Islet precursor cell (in vitro differentiated cells): ENCODE measurements at regions not wholly inside any gene's neighbourhood (a gene's known extent, or its start where the extent isn't known, plus 50 kb on each side); places are given as distances from the start of the nearest gene placed in this dataset.

Source experiments
- DNase-seq: peaks from one replicate; pipeline ENCODE4 v3.0.0-alpha.2; 2018

DNA sequence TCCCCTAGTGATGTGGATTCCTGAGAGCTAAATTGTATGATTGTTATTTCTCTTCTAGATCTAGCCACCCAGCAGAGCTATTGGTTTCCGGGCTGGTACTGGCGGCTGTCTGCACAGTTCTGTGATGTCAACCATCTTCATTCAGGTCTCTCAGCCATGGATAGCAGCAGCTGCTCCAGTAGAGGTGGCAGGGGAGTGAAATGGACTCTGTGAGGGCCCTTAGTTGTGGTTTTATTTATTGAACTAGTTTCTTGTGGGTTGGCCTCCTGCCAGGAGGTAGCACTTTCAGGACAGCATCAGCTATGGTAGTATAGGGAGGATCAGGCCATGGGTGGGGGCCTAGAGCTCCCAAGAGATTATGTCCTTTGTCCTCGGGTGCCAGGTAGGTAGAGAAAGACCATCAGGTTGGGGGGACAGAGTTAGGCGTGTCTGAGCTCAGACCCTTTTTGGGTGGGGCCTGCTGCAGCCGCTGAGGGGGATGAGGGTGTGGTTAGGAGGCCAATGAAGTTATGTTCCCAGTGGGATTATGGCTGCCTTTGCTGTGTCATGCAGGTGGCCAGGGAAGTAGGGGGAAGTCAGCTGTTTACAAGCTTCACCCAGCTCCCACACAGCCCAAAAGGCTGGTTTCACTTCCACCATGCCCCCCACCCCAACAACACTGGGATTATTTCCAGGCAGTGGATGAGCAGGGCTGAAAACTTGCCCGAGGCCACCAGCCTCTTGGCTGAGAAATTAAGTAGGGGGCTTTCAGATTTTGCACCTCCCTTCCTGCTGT lies 55.1 kb upstream of the RGS4 start:
- DNase-seq: no peak

DNA sequence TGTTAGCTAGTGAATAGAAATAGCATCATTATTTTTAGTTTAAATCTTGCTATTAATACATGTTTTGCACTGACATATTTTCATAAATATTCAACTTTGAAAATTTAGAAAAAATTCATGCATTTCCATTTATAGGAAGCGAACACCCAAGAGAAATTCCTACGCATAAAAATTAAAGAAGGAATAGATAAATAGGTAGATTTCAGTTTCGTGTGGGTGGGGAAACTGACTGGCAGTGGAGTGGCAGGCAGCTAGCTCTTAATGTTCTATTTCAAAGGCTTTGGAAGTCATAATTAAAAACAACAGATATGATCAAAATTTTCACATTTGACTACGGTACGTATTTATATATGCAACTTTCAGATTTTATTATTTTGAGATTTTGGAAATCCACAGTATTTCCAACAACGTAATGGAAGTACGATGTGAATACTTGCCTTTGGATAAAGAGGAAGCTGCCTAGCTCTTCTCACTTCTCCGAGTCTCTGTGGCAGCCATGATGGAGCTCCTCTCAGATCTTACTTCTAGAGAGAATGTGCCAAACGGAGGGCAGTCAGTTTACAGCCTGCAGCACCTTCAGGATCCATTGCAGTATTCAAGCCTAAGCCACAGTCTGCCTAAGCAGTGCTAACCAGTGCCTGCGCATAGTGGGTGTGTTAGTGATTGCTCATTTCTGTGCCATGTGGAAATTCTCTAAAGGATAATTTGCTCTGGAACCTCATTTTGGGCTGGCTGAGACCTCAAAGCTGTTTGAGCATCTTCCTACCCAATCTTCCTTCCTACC lies 62.9 kb upstream of the RGS4 start:
- no peak for DNase-seq

DNA sequence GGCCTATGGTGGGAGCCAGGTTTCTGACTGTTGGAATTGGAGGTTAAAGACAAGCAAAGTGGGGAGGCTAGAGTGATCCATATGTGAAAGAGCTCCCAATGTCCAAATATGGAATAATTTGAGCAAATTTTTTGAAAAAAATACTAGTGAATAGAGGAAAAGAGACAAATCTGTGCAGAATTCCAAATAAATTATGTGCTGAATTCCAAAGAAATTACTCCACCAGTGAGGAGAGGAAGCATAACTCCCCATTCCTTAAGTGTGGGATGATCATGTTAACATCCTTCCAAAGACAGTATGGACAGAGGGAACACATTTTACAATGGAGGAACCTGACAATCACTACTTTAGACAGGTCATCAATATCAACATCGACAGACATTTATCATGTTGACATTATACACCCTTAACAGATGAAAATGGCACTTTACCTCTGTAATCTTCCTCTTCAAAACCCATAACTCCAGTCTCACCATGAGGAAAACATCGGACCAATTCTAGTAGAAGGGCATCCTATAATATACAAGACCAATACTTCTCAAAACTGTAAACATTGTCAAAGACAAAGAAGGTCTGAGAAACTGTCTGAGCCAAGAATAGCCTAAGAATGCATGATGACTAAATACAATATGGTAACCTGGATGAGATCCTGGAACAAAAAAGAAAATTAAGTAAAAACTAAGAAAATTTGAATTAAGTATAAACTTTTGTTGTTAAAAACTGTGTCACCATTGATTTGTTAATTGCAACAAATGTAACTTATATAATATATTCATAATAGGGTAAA lies 71.5 kb upstream of the RGS4 start:
- no peak for DNase-seq

DNA sequence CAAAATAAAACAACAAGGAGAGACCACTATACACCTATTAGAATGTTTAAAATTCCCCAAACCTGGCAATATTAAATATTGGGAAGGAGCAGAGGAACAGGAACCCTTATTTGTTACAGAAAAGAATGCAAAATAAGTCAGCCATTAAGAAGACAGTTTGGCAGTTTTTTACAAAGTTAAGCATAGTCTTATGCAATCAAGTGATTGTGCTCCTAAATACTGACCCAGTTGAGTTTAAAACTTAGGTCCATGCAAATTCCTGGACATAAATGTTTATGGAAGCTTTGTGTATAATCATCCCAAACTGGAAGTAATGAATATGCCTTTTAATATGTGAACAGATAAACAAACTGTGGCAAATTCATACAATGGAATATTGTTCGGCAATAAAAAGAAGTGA lies 72.9 kb upstream of the RGS4 start:
- no peak for DNase-seq

DNA sequence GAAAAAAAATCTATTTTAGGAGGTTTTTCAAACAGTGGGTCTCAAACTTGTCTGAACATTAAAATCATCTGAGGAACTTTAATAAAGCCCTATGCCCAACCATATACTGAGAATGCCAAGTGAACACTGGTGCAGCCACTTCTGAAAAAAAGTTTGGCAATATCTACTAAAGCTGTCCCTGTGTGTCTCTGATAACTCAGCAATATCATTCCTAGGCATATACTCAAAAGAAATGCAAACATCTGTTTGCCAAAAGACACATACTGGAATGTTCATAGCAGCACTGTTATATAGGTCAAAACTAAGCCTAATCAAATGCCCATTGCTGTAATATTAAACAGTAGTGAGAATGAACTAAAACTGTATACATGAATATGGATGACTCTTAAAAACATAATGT lies 74.2 kb upstream of the RGS4 start:
- DNase-seq: no peak

DNA sequence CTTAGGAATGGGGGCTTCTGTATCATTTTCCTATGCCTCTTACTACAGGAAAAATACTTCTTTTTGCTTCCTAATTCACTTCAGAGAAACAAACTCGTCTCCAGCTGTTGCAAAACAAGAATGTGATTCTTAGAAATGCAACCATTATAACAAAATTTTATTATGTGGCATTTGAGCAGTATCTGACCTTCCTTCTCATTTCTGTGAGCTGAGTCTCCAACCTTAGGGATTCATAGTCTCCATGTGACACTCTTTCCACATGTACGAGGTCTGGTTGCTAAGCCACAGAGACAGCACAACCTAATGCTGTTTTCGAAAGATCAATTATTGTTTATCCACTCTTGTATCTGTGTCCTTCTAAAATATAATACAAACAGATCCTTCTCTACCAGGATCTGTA lies 75.3 kb upstream of the RGS4 start:
- DNase-seq: no peak

DNA sequence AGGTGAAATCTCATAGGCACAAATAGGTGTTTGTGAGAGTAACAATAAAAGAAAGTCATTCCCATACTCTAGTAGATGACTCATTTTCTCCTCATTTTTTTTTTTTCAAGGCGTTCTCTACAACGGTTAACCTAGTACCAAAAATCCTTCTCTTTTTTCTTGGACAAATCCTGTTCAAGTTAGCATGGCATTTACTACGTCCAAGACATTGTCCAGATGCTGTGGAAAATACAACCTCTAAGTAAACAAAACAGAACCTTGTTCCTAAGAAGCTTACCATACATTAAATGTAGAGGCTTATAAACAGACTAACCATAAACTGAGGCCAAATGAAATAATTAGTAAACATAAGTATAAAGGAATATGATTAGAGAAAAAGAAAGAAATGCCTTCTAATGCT lies 76.2 kb upstream of the RGS4 start:
- DNase-seq: no peak

DNA sequence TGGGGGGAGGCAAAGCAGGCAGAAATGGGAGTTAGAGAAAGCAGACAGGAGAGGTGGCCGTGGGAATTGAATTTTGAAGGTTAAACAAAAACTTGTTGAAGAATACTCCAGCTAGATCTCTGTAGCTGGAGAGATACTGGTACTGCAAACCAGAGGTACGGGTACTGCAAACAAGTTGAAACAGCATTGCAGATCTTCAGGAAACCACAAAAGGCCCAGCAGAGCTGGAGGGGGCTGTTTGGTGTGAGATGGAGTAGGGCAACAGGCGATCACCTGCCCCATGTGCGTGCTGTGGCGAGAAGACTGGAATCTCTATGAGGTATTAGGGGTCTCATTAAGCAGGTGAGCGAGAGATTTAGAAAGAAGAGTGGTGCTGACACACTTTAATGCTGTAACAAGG lies 77.7 kb upstream of the RGS4 start:
- no peak for DNase-seq

DNA sequence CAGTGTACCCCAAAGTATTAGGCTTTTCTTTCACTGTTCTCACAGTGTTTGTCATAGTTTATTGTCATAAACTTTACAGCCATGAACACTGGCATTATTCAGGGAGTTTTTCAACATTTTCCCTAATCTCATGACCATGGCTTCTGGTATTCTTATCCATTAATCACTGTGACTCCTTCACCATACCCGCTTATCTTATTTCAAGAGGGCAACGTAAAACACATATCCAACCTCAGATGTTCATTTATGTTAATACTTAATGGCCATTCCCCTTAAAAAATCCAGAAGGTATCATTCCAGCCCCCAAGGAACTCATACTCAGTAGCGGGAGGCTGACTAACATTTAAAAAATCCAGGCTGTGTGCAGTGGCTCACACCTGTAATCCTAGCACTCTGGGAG lies 78.5 kb upstream of the RGS4 start:
- no peak for DNase-seq

DNA sequence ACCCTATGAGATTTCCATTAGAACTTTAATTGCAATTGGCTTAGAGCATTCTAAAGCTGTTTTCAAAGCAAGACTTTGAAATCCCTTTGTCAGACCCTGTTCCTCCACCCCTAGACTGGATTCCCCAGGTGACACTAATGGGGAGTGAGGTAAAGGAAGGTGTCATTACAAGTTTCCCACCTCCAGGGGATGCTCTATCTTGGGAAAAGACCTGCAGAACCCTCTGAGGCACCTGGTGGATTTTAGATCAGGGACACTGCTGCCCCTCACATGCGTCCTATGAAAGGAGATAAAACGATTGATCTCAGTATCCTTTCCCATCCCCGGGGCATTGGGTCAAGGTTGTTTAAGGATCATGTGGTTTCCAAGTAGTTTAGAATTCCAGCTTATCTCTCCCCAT lies 80.3 kb upstream of the RGS4 start:
- DNase-seq: no peak

DNA sequence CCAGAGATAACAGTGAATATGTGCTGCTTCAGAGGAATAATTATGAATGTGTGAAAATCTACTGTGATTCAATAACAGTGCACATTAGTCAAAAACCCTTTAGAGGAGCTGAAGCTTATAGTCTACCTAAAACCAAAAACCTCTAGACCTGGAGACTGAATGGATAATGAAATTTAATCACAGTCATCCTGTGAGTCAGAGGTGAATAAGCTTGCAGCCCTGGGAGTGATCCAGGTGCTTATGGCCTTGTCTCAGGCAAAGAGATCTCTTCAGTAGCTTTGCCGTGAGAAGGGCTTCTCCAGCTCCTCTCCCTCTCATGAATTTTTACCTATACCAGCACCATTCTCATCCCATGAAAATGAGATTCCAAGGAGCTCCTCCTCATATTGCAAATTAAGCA lies 81.3 kb upstream of the RGS4 start:
- no peak for DNase-seq

DNA sequence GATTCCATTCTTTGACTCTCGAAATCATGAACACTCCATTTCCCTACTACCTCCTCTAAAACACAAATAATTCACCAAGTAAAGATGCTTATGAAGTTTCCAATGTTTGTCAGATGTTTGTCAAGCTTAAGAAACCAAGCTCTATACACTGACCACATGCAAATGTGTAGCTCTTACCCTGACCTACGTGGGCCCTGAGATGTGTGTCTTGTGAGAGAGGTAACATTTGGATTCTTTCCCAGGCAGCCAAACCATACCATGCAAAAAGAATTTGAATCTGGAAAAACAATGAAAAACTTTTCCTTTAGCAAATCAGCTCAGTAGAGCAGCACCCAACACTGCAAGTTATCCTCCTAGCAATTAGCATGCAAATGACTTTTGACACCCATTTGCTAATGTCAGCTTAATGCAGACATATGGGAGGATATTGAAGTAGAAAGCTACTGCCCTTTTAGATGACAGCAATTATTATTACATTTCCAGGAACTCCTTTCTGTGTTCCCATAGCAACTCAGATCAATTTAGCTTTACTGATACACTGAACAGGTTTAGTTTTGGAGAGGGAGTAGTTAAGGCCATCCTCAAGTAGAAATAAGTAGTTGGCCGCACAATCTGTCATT lies 83.2 kb upstream of the RGS4 start:
- no peak for DNase-seq

DNA sequence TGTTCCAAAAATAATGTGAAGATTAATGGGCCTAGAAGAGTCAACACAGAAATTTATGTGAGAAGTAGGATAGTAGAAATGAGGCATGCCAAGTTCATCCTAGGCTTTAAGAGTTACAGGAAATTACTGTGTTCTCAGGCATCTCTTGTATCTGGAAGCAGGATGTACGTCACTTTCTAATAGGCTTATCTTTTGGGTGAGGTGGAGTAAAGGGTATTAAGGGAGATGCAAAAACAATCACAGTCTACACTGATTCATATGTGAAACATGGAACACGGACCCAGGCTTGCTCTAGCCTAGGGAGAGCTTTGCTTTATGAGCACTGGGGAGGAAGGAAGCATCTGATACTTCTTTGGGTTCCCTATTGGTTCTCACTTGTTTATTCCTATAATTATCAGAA lies 84.5 kb upstream of the RGS4 start:
- DNase-seq: no peak

DNA sequence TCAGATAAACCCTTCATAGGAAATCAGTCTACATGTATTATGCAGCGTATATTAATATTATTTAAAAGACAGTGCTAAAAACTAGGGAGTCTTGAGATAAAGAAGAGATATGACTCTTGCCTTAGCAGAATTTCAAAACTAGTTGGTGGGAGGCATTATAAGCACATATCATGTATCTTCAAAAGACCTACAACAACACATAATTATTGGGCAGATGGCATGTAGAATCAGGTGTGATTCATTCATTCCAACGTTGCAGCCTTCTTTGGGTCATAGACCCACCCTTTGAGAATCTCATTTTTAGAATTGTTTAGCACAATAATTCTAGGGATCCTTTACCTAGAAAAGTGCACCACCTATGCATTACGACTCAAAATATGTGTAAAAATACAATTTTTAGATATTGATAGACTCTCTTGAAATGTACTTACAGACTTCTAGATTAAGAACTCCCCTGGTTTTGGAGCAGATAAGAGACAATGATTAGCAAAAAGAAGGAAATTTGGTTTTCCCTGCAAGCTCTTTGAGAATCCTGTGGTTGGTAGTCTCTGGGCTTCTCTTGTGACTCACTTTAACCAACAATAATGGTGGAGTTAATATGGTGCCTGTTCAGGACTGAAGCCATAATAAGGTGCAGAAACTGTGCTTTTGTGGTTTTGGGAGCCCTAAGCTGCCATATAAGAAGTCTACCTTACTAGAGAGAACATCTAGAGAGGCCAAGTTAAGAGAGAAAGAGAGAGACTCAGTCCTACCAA lies 85.3 kb upstream of the RGS4 start:
- DNase-seq: no peak

DNA sequence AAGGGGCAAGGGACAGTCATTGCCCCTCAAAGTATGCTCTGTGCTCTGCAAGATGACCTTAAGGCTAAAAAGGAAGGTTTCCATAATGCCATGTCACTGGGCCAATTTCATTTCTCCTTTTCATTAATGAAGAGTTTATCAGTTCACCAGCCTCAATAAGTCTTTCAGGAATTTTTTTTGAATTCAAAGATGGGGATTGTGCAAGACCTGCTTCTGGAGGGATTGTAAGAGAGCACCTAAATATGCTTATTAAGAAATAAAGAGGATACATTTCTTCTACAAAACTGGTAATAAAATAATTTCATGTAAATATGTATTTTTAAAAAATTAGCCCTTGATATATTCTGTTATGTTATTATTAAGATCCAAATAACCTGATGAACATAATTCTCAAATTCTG lies 86.8 kb upstream of the RGS4 start:
- no peak for DNase-seq

DNA sequence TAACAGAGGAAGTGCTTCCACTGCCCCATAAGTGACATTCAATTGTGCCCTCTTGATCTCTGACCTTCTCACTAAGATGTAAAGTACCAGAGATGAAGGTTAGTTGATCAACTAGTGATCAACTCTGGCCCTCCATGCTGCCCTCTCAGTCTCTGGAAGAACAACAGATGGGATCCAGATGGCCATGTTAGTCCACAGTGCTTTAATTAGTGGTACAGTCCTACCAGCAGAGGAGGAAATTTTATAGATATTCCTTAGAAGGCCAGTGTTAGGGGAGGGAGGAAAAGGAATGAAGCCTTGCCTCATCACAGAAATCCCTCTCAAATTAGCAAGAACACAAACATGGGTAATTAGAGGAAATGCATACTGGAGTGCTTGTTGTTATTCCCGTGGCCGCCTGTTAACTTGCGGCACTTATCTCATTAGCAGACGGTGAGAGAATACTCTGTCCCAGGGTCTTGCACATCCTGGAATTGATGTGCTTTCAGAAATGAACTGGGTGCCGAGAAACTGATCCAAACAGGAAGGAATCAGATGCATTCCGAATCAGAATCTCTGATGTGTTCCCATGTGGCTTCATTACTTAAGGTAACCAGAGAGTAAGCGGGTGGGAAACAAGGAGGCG lies 91.1 kb upstream of the RGS4 start:
- no peak for DNase-seq

DNA sequence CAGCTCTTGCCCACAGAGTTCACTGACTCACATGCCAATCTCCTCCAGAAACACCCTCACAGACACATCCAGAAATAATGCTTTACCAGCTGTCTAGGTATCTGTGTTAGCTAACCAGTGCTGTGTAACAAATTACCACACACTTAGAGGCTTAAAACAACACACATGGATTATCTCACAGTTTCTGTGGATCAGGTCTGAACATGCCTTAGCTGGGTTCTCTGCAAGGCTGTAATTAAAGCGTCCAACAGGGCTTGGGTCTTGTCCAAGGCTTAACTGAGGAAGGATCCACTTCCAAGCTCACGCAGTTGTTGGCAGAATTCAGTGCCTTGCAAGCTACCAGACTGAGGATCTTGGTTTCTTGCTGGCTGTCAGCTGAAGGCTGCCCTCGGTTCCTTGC lies 92.5 kb upstream of the RGS4 start:
- no peak for DNase-seq

DNA sequence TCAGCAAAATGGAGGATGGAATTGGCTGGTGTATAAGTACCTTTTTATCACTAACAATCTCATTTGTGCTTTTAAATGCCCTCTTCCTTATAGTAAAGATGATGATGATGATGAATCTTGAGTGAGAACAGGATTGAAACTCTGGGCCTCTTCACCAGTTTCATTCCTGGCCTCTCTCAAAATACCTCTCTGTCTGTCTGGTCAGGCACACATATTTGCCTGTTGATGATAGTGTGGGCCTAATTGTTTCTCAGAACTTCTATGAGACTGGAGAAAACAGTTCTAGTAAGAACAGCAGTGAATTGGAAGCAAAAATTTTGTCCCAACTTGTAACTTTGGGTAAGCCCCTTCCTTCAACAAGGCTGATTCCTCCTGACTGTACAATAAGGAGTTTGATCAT lies 94.4 kb upstream of the RGS4 start:
- DNase-seq: no peak

DNA sequence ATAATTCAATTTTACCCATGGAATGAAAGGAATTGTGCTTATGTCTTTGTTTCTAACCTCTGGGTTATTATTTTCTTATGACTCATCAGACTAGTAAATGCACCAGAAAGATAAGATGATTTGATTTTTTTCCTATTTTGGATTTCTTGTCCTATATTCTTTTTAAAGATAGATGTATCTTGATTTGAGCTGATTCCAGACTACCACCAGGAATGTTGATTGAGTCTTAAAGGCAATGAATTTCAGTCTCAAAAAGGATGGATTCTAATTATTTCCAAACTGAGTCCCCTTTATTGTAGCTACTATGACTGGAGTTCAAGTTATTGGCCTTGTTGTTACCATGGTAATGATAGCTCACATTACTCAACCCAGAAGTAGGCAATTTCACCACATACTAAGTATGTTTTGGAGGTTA lies 95.8 kb upstream of the RGS4 start:
- no peak for DNase-seq

DNA sequence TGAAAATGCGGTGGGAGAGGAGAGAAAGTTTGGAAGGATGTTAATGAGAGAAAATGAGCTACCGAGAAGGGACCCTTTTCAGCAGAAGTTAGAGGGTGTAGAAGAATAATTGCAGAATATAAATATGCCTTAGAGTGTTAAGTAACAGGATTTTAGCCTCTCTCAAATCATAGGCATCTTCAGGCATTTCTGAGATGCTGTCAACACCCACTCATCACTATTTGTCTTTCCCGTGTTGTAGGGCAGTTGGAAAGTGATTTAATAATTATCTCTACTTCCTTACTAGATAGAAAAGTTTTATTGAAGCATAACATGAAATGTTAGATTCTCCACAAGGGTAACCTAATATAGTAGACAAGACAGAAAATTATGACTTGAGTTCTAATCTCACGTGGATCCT lies 96.4 kb upstream of the RGS4 start:
- DNase-seq: no peak

DNA sequence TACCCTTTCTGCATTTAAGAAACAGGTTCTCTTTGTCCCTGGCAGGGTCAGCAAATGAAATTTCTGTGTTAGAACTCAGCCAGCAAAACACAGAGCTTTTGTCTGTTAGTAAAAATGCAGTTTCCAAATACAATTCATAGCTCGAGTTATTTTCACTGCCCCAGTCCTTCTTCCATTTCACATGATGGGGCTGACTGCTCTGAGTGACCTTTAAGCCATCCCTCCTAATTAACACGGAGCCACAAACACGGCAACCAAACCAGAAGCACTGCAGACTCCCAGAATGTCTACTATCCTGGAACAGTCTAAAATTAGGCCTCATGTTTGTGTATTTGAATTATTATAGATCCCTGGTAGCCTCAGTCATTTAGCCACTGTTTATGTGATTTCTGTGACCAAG lies 99.1 kb upstream of the RGS4 start:
- DNase-seq: no peak

DNA sequence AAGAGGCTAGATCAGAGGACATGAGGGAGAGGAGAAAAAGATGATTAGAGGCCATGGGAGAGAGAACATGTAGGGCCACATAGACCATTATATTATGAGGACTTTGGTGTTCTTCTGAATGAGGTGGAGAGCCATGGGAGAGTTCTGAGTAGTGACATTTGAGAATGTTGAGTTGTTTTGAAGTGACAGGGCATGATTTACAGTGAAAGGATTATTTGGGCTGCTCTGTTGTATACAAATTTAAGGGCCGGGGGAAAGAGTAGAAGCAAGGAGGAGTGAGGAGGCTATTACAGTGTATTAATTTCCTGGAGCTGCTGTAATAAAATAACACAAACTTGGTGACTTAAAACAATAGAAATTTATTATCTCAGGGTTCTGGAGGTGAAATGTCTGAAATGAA lies 102.5 kb upstream of the RGS4 start:
- no peak for DNase-seq
